ENCODE measurements at regions not wholly inside any gene's neighbourhood (a gene's known extent, or its start where the extent isn't known, plus 50 kb on each side); places are given as distances from the start of the nearest gene placed in this dataset.

DNA sequence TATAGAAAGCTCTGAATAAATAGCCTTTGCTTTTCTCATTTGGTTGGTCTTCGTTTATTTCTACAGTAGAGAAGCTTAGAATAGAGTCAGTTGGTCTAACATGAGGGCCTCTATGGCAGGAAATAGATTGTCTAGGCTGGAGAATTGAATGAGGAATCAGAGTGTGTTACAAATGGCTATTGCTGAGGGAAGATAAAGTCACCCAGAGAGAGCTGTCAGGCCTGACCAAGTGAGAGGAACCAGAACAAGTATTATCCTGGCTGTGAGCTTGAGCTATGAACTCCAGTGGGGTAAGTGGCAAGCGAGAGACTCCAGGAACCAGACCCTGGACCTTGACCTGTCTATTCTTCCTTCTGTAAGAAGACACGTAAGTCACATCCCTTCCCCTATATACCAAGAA is 353.1 kb downstream of the CD83 start:
- Histone ChIP-seq H3K27ac (no peak overlapping the region), H3K9me3 (no peaks in the 10 kb centered on the region), H3K4me3 (no peak overlapping the region), H3K36me3 (no peaks in the 10 kb centered on the region), H3K27me3 (no peaks in the 10 kb centered on the region), H3K4me1 (no peaks in the 10 kb centered on the region)
- WGBS, 2 donors (ENCODE audit: low coverage in 1 of 2) = 84 to 94% methylated on average over 2 to 3 of the region's 3 CpGs
- DNase-seq = no peak
- in situ Hi-C loops (cut with MboI; ENCODE audit: low pct_ligation_motif_present in 1 of 4, low pct_unique_long_range_greater_than_20kb in 1 of 4, low sequenced_read_pairs in 3 of 4) (no loop called here), intact Hi-C loops (cut with DNase I; ENCODE audit: low total_unique reads) (loop anchor here (10.0 kb wide), 1 partner anchor 1574 kb away; no protein-coding TSS in a partner anchor)
- TF ChIP-seq EP300 (IDR thresholded peaks at IDR 0.05; ENCODE audit: low read depth) = no peak
- TF ChIP-seq POLR2AphosphoS5 (IDR thresholded peaks at IDR 0.05) = no peak
- TF ChIP-seq POLR2A (IDR thresholded peaks at IDR 0.05) = no peak
- TF ChIP-seq, protein P1, sequence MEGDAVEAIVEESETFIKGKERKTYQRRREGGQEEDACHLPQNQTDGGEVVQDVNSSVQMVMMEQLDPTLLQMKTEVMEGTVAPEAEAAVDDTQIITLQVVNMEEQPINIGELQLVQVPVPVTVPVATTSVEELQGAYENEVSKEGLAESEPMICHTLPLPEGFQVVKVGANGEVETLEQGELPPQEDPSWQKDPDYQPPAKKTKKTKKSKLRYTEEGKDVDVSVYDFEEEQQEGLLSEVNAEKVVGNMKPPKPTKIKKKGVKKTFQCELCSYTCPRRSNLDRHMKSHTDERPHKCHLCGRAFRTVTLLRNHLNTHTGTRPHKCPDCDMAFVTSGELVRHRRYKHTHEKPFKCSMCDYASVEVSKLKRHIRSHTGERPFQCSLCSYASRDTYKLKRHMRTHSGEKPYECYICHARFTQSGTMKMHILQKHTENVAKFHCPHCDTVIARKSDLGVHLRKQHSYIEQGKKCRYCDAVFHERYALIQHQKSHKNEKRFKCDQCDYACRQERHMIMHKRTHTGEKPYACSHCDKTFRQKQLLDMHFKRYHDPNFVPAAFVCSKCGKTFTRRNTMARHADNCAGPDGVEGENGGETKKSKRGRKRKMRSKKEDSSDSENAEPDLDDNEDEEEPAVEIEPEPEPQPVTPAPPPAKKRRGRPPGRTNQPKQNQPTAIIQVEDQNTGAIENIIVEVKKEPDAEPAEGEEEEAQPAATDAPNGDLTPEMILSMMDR (IDR thresholded peaks at IDR 0.05) = no peak

- Histone ChIP-seq H3K27ac (no peak overlapping the region), H3K36me3 (no peaks in the 10 kb centered on the region), H3K9me3 (no peaks in the 10 kb centered on the region), H3K4me1 (peaks cover 6 to 11% (median 7%) of the 10 kb centered on the region in 4 donors), H3K4me3 (no peak overlapping the region), H3K27me3 (no peaks in the 10 kb centered on the region)
- TF ChIP-seq POLR2A (IDR thresholded peaks at IDR 0.05) = no peak
- TF ChIP-seq, protein P1 (IDR thresholded peaks at IDR 0.05) = no peak
- TF ChIP-seq POLR2AphosphoS5 (IDR thresholded peaks at IDR 0.05) = no peak
- no peak for TF ChIP-seq EP300 (IDR thresholded peaks at IDR 0.05; ENCODE audit: low read depth)
- intact Hi-C loops (cut with DNase I; ENCODE audit: low total_unique reads) (loop anchor here (10.0 kb wide), 1 partner anchor 1572 kb away; no protein-coding TSS in a partner anchor), in situ Hi-C loops (cut with MboI; ENCODE audit: low pct_ligation_motif_present in 1 of 4, low pct_unique_long_range_greater_than_20kb in 1 of 4, low sequenced_read_pairs in 3 of 4) (no loop called here)
- DNase-seq = no peak
- WGBS, 2 donors (ENCODE audit: low coverage in 1 of 2) = 88 to 100% methylated on average over 1 to 3 of the region's 3 CpGs
Observed at GRCh38 chr6:14472255-14472985, 354.8 kb downstream of the CD83 start.

- Histone ChIP-seq H3K9me3 (no peaks in the 10 kb centered on the region), H3K4me3 (no peak overlapping the region), H3K4me1 (peaks cover 6 to 15% (median 10%) of the 10 kb centered on the region in 4 donors), H3K27ac (no peak overlapping the region), H3K27me3 (no peaks in the 10 kb centered on the region), H3K36me3 (no peaks in the 10 kb centered on the region)
- in situ Hi-C loops (cut with MboI; ENCODE audit: low pct_ligation_motif_present in 1 of 4, low pct_unique_long_range_greater_than_20kb in 1 of 4, low sequenced_read_pairs in 3 of 4) (no loop called here), intact Hi-C loops (cut with DNase I; ENCODE audit: low total_unique reads) (loop anchor here (10.0 kb wide), 1 partner anchor 1572 kb away; no protein-coding TSS in a partner anchor)
- 71 to 84% methylated on average over 8 to 9 of the region's 9 CpGs for WGBS, 2 donors (ENCODE audit: low coverage in 1 of 2)
- no peak for DNase-seq
- no peak for TF ChIP-seq EP300 (IDR thresholded peaks at IDR 0.05; ENCODE audit: low read depth)
- no peak for TF ChIP-seq POLR2AphosphoS5 (IDR thresholded peaks at IDR 0.05)
- TF ChIP-seq, protein P1 (IDR thresholded peaks at IDR 0.05) = no peak
- no peak for TF ChIP-seq POLR2A (IDR thresholded peaks at IDR 0.05)
Observed at GRCh38 chr6:14472986-14473337, 355.4 kb downstream of the CD83 start.

DNA sequence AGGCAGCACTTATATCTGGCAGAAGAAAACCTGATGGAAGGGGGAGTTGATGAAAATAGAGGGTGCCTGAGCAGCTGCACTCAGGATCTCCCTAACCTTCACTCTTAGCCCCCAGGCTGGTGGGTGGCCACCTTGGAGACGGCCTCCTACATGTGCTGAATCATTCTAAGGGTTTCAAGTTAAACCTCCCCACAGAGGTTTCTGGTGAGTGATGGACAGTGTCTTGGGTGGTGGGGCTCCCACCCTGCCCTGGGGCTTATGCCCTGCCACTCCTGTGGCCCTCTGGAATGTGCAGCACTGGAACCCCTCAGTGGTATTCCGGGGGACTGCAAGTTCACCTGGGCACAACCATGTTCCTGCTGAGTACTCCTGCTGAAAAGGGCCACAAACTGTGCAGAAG is 357.2 kb downstream of the CD83 start:
- H3K4me3 ChIP-seq = no peak overlapping the region
- TF ChIP-seq, protein P1 (IDR thresholded peaks at IDR 0.05) = no peak
- intact Hi-C loops (cut with DNase I; ENCODE audit: low total_unique reads) = loop anchor here (5.0 to 10.0 kb wide), 2 partner anchors 1570 to 1662 kb away; no protein-coding TSS in a partner anchor
- H3K36me3 ChIP-seq = no peaks in the 10 kb centered on the region
- no peaks in the 10 kb centered on the region for H3K27me3 ChIP-seq
- H3K4me1 ChIP-seq = peaks cover 6 to 16% (median 15%) of the 10 kb centered on the region in 4 donors
- in situ Hi-C loops (cut with MboI; ENCODE audit: low pct_ligation_motif_present in 1 of 4, low pct_unique_long_range_greater_than_20kb in 1 of 4, low sequenced_read_pairs in 3 of 4) = no loop called here
- no peaks in the 10 kb centered on the region for H3K9me3 ChIP-seq
- no peak for DNase-seq
- no peak overlapping the region for H3K27ac ChIP-seq
- WGBS, 2 donors (ENCODE audit: low coverage in 1 of 2) = 100% methylated on average over 2 of the region's 2 CpGs; no CpG with 5 or more reads in 1 of the 2 donors
